ENCODE measurements at regions not wholly inside any gene's neighbourhood (a gene's known extent, or its start where the extent isn't known, plus 50 kb on each side); places are given as distances from the start of the nearest gene placed in this dataset.

DNA sequence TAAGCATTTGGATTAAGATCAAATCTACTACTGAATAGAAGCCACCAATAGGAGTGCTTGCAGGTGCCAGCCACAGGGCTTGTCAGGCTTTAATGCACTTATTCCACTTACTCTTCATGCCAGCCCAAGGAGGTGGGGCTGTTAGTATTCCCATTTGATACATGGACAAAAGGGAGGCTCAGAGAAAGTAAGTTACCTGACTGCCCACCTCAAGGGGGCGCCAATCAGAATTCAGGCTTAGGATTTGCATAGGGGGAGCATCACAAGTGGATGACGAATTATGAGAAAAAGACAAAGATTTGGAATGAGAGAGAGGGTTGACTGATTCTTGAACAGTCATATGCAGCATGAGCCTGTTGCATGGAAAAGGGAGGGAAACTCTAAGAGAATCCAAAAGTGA lies 188.4 kb upstream of the TSHZ2 start:
- TF ChIP-seq, protein P1, sequence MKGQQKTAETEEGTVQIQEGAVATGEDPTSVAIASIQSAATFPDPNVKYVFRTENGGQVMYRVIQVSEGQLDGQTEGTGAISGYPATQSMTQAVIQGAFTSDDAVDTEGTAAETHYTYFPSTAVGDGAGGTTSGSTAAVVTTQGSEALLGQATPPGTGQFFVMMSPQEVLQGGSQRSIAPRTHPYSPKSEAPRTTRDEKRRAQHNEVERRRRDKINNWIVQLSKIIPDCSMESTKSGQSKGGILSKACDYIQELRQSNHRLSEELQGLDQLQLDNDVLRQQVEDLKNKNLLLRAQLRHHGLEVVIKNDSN (IDR thresholded peaks at IDR 0.05), result no peak
- TF ChIP-seq TCF12 (IDR thresholded peaks at IDR 0.05; ENCODE audit: low read depth), result no peak
- TF ChIP-seq EGR1 (IDR thresholded peaks at IDR 0.05), result no peak
- no peak for TF ChIP-seq RAD21 (IDR thresholded peaks at IDR 0.05; ENCODE audit: low read depth)
- TF ChIP-seq NFIC (IDR thresholded peaks at IDR 0.05), result no peak
- TF ChIP-seq TAF1 (IDR thresholded peaks at IDR 0.05; ENCODE audit: low read depth), result no peak
- no peak for TF ChIP-seq YY1 (IDR thresholded peaks at IDR 0.05; ENCODE audit: low read depth)
- TF ChIP-seq, protein P2, sequence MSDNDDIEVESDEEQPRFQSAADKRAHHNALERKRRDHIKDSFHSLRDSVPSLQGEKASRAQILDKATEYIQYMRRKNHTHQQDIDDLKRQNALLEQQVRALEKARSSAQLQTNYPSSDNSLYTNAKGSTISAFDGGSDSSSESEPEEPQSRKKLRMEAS (IDR thresholded peaks at IDR 0.05), result no peak
- TF ChIP-seq EP300 (IDR thresholded peaks at IDR 0.05; ENCODE audit: borderline replicate concordance), result no peak
- TF ChIP-seq ZBTB7A (IDR thresholded peaks at IDR 0.05; ENCODE audit: low read depth), result no peak
- TF ChIP-seq CEBPB (IDR thresholded peaks at IDR 0.05), result no peak
- no peak for TF ChIP-seq FOXM1 (IDR thresholded peaks at IDR 0.05; ENCODE audit: borderline replicate concordance, low read depth)
- TF ChIP-seq, protein P3, sequence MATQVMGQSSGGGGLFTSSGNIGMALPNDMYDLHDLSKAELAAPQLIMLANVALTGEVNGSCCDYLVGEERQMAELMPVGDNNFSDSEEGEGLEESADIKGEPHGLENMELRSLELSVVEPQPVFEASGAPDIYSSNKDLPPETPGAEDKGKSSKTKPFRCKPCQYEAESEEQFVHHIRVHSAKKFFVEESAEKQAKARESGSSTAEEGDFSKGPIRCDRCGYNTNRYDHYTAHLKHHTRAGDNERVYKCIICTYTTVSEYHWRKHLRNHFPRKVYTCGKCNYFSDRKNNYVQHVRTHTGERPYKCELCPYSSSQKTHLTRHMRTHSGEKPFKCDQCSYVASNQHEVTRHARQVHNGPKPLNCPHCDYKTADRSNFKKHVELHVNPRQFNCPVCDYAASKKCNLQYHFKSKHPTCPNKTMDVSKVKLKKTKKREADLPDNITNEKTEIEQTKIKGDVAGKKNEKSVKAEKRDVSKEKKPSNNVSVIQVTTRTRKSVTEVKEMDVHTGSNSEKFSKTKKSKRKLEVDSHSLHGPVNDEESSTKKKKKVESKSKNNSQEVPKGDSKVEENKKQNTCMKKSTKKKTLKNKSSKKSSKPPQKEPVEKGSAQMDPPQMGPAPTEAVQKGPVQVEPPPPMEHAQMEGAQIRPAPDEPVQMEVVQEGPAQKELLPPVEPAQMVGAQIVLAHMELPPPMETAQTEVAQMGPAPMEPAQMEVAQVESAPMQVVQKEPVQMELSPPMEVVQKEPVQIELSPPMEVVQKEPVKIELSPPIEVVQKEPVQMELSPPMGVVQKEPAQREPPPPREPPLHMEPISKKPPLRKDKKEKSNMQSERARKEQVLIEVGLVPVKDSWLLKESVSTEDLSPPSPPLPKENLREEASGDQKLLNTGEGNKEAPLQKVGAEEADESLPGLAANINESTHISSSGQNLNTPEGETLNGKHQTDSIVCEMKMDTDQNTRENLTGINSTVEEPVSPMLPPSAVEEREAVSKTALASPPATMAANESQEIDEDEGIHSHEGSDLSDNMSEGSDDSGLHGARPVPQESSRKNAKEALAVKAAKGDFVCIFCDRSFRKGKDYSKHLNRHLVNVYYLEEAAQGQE (IDR thresholded peaks at IDR 0.05; ENCODE audit: low read depth), result no peak
- no peak for TF ChIP-seq CREB1 (IDR thresholded peaks at IDR 0.05; ENCODE audit: low read depth)
- no peak for TF ChIP-seq TEAD4 (IDR thresholded peaks at IDR 0.05)

DNA sequence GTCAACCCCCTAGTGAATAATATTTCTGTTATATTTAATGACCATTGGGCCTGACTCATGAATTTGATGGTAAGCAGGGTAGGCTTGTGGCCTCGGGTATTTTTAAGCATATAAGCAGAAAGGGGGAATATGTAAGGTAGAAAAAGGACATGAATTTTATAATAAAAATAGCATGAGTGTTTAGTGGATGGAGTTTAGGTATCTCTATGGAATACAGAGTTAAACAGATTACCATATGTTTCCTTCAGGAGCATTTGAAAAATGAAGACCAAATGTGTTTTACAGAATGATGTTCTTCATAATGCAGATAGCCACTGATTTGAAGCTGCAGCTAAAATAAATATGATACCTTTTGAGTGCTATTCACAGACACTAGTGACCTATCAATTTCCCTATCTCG lies 191.7 kb upstream of the TSHZ2 start:
- TF ChIP-seq TAF1 (IDR thresholded peaks at IDR 0.05; ENCODE audit: low read depth) (no peak), YY1 (IDR thresholded peaks at IDR 0.05; ENCODE audit: low read depth) (no peak), TEAD4 (IDR thresholded peaks at IDR 0.05) (no peak), TCF12 (IDR thresholded peaks at IDR 0.05; ENCODE audit: low read depth) (no peak), EP300 (IDR thresholded peaks at IDR 0.05; ENCODE audit: borderline replicate concordance) (no peak), RAD21 (IDR thresholded peaks at IDR 0.05; ENCODE audit: low read depth) (no peak), CEBPB (IDR thresholded peaks at IDR 0.05) (no peak), ZBTB7A (IDR thresholded peaks at IDR 0.05; ENCODE audit: low read depth) (no peak), NFIC (IDR thresholded peaks at IDR 0.05) (no peak), FOXM1 (IDR thresholded peaks at IDR 0.05; ENCODE audit: borderline replicate concordance, low read depth) (no peak), EGR1 (IDR thresholded peaks at IDR 0.05) (no peak), CREB1 (IDR thresholded peaks at IDR 0.05; ENCODE audit: low read depth) (no peak)
- TF ChIP-seq, protein P2 (IDR thresholded peaks at IDR 0.05), result no peak
- TF ChIP-seq, protein P3 (IDR thresholded peaks at IDR 0.05; ENCODE audit: low read depth), result no peak
- TF ChIP-seq, protein P1 (IDR thresholded peaks at IDR 0.05), result no peak

DNA sequence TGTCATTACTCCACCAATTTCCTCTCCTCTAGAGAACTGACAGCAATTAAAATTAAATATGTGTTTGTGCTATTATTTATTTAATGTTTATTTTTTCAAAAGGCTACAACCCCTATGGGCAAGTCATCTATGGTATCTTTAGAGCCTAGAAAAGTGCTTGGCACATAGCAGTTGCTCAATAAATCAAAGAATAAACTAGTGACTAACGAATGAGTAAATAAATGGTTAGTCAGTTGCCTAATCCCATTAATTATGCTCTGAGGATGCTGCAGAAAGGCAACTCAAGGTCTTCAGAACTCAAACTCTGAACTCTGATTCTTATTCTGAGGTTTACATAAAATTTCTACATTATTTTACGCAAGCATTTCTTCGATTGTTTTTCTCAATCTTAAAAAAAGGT lies 193.0 kb upstream of the TSHZ2 start:
- no peak for TF ChIP-seq FOXM1 (IDR thresholded peaks at IDR 0.05; ENCODE audit: borderline replicate concordance, low read depth)
- TF ChIP-seq, protein P1 (IDR thresholded peaks at IDR 0.05), result no peak
- TF ChIP-seq TAF1 (IDR thresholded peaks at IDR 0.05; ENCODE audit: low read depth), result no peak
- TF ChIP-seq RAD21 (IDR thresholded peaks at IDR 0.05; ENCODE audit: low read depth), result no peak
- no peak for TF ChIP-seq ZBTB7A (IDR thresholded peaks at IDR 0.05; ENCODE audit: low read depth)
- no peak for TF ChIP-seq NFIC (IDR thresholded peaks at IDR 0.05)
- no peak for TF ChIP-seq TCF12 (IDR thresholded peaks at IDR 0.05; ENCODE audit: low read depth)
- no peak for TF ChIP-seq TEAD4 (IDR thresholded peaks at IDR 0.05)
- TF ChIP-seq, protein P3 (IDR thresholded peaks at IDR 0.05; ENCODE audit: low read depth), result no peak
- TF ChIP-seq EP300 (IDR thresholded peaks at IDR 0.05; ENCODE audit: borderline replicate concordance), result no peak
- TF ChIP-seq YY1 (IDR thresholded peaks at IDR 0.05; ENCODE audit: low read depth), result no peak
- no peak for TF ChIP-seq EGR1 (IDR thresholded peaks at IDR 0.05)
- no peak for TF ChIP-seq CEBPB (IDR thresholded peaks at IDR 0.05)
- no peak for TF ChIP-seq CREB1 (IDR thresholded peaks at IDR 0.05; ENCODE audit: low read depth)
- TF ChIP-seq, protein P2 (IDR thresholded peaks at IDR 0.05), result no peak
